Keratinocyte (primary cell): ENCODE measurements at regions not wholly inside any gene's neighbourhood (a gene's known extent, or its start where the extent isn't known, plus 50 kb on each side); places are given as distances from the start of the nearest gene placed in this dataset.

Source experiments
- CTCF ChIP-seq, 3 experiments: IDR thresholded peaks in 1 of 3; conservative IDR thresholded peaks in 1 of 3; optimal IDR thresholded peaks in 1 of 3; 2 replicates in 2 of 3; 3 replicates in 1 of 3; pipeline versions ENCODE3 to v1.5.1; 2011; ENCODE audit warnings: low read length in 3 of 3, mild to moderate bottlenecking in 3 of 3, moderate library complexity in 2 of 3, control low read depth in 1 of 3, inconsistent platforms in 1 of 3; ENCODE audit not compliant: insufficient read depth in 2 of 3; ENCODE audit errors: extremely low read depth in 1 of 3
- EZH2 ChIP-seq: IDR thresholded peaks from one replicate; pipeline ENCODE4 v1.6.1; 2012; ENCODE audit warnings: inconsistent platforms, mild to moderate bottlenecking, low read length, moderate library complexity

GRCh38 chr5:27497491-27497890 is 459.1 kb upstream of the CDH9 start:
- TF ChIP-seq CTCF (optimal IDR thresholded peaks at IDR 0.05 in 1 of 3, IDR thresholded peaks at IDR 0.05 in 1 of 3, conservative IDR thresholded peaks at IDR 0.05 in 1 of 3; ENCODE audit: extremely low read depth in 1 of 3, insufficient read depth in 2 of 3, low read length in 3 of 3): no peak
- TF ChIP-seq EZH2: no peak
